NCI-H1105 (cell line): ENCODE measurements at regions not wholly inside any gene's neighbourhood (a gene's known extent, or its start where the extent isn't known, plus 50 kb on each side); places are given as distances from the start of the nearest gene placed in this dataset.

ENCODE experiments used
- DNase-seq: peaks from one replicate; lab custom pipeline; 2025; lab: John Stamatoyannopoulos, UW

DNA sequence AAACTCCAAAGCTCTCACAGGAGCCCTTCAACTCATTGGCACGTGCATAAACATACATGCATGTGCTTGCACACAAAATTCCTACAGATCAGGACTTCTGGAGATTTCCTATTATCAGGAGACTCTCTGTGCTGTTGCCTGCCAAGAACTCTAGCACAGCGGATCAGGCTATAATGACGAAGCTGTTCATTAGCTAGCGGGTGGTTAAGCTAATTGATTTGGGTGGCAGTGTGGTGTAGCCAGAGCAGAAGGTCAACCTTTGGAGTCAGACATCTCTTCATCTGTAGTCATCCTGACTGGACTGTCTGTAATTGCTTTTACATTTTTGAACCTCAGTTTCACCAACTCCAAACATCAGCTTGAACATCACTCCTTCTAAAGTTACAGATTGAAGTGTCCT lies 69.0 kb downstream of the KIF2B start:
- DNase-seq = no peak

DNA sequence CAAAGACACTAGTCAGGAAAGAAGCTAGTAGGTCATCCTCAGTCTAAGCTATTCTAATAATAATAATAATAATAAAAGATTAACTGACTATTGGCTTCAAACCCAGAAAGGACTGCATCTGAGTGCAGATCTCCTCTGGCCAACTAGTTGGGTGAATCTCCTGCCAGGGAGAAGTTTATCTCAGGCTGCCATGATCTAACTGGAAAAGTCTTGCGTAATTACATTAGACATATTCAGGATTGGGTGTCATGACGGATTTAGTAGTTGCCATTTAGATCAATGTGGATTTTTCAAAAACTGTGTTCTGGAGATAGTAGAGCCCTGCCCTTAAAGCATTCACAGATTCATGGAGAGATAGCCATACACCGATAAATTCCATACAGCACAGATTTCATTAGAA lies 69.5 kb downstream of the KIF2B start:
- DNase-seq = no peak

DNA sequence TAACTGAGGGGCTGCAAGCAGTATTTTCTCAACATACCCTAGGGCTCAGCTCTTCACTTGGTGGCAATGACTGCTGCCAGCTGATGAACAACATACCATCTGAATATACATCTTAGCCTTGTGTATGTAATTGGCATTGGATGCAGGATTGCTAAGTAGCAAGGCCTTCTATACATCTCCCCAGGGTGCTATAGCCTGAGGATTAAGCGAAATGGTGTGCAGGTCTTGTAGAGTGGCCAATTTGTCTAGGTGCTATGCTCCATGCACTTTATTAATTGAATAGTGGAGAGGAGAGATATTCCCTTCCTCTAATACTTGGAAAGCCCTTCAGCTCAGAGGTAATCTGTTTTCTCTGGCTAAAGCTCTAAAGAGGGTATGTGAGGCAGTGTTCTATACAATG lies 71.9 kb downstream of the KIF2B start:
- DNase-seq = no peak

DNA sequence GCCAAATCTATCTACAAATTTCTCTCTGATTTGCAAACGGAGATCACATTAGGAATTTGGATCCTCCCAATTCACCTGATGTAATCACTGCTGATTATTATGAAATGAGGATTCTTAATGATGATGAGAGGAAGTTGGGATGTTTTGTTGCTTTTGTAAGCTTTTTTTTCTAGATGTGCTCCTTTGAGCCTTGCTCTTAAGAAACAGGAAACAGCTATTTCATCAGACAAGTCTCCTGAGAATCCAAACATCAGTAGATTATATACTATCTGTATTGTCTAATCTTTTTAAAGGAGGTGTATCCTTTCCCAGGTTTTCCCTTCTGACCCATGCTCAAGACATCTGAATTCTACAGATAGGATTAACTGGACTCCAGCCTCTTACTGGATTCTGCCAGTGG lies 73.3 kb downstream of the KIF2B start:
- no peak for DNase-seq

DNA sequence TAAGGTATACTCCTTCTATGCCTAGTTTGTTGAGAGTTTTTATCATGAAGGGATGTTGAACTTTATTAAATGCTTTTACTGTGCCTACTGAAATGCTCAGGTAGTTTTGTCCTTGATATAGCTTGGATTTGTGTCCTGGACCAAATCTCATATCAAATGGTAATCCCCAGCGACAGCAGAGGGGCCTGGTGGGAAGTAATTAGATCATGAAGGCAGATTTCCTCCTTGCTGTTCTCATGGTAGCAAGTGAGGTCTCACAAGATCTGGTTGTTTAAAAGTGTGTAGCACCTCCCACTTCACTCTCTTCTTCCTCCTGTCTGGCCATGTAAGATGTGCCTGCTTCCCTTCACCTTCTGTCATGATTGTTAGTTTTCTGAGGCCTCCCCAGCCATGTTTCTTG lies 78.2 kb downstream of the KIF2B start:
- no peak for DNase-seq

DNA sequence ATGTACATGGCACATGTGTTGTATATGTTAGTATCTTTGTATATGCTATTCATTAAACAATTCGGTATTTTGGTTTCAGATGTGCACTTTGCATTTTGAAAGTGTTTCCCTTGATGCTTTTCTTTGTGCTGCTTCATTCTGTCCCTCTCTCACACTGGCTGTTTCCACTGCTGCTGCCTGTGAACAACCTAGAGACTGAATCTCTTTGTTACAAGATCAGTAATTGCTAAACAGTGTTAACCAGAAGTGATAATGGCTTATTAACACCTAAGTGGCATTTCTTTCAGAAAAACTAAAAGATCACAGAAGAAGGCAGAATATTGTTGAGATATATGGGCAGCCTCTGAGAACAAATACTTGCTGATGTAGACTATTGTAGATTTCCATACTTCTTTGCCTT lies 84.7 kb downstream of the KIF2B start:
- DNase-seq = no peak

DNA sequence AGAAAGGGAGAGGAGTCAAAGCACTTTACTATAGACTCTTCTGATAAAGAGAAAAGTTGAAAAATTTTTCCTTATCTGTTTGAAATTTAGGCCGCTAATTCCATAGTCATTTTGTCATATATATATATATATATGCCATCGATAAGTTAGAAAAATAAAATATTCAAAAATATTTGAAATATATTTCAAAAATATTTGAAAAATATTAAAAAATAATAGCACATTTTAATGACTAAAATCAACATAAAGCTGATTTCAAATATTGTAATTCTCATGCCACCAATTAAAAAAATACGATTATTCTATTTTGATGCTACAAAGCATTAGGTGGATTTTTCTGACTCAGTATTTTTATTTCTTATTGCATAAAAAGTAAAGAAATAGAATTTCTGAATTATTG lies 87.1 kb downstream of the KIF2B start:
- DNase-seq = no peak

DNA sequence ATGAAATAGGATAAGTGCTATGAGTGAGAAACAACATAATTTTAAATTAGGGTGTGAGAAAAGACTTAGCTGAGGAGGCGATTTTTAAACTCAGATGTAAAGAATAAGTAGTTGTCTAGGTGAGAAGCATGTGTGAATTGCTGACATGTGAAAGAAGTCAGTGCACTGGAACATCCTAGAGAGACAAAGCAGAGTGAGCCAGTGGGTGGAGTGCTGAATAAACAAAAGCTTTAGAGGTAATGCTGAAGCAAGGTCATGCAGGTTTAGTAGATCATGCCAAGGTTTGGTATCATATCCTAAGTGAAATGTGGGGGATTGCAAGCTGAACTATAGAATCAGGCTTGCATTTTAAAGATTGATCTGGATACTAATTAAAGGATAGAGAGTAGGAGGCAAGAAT lies 89.4 kb downstream of the KIF2B start:
- DNase-seq = no peak

DNA sequence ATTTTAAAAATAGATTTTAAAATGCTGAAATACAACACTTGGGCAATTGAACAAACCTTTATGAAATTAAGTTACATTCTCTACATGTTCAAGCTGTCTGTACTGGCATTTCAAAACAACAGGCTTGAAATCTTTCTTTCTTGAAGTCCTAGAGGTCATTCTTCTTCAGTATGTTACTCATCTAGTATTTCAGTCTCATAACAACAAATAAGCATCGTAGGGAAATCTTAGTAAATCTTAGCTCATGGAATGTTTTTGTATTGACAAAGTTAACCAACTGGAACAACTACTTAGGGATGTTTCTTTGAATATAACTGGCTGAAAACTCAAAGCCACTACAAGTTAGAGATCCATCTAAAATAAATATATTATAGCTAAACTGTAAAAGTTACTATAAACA lies 96.6 kb downstream of the KIF2B start:
- no peak for DNase-seq

DNA sequence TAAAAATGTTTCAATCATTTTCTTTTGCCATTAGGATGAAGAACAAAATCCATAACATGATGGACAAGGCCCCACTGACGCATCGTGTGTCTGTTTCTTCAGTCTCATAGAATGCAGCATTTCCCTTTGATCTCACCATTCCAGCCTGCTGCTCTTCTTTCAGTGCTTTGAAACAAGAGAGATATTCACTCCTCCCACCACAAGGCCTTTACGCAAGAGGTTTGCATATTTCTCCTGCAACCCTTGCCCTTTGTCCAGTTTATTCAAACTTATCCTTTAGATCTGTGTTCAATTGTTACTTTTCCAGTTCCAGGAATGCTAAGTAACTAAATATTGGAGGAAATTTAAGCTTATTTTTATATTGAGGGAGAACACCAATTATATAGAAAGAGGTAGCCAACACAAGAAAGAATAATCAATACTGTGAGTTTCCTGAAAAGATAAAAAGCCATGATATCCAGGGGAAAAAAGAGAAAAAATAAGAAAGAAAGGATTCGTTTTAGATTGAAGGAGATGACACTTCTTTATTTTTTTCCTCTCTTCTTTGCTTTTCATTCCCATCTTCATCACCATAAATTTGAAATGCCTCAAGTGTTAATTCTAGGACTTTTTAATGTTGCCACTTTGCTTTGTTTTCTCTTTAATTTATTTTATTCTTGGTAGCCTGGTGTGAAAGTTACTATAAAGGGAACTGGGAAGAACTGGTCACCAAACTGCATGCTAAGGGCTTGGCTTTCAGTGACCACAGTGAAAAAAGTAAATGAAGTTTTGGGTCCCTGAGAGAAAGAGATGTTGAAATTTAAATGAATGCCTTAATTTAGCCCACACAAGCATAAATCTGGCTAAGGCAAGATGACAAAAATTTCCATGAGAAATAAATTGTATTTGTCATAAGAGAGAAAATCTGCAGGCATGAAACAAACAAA lies 102.1 kb downstream of the KIF2B start:
- DNase-seq = no peak

DNA sequence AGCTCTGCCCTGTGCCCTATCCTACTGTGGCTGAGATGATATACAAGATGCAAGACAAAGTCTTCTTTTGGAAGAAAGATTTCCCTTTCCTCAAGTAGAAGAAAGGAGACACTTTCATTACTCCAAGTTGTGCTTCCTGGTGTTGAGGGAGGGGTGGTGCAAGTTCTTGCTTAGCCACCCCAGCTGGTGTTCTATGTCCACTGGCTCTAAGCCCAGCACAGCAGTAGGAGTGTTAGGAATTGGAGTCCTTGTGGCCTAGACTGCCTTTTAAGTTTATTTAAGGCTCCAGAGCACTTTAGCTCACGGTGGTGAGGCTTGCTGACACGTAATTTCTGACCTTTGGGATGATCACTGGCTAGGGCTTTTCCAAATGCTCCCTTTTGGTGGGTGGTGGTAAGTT lies 109.7 kb downstream of the KIF2B start:
- no peak for DNase-seq

DNA sequence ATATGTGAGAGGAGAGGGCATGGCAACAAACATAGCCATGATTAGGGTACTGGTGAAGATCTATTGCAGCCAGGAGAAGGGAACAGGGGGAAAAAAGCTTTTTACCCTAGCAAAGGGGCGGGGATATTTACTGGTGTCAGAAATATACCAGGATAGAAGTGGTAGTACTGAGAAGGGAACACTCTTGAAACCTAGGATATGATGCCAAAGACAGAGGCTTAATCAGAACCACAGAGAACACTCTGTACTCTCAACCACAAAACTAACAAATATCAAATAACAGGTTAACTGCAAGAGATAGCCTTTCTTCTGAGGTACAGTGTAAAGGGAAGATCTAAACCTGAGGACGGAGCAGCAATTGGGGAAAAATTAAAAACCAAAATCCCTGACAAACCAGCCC lies 112.2 kb downstream of the KIF2B start:
- DNase-seq = no peak

DNA sequence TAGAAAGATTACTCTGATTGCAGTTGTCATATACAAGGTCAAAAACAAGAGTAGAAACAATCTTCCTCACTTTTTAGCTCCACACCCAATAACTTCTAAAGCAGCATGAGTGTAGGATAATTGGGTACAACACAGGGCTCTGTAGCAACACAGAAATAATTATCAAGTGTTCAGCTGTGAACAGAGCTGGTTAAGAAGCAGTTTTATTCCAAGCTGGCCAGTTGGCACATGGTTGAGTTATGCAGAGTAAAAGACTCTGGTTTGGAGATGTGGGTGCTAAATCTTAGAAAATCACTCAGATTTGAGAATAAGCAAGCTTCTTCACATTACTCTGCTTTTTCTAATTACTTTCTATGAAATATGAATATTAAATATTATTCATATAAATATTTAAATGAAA lies 118.5 kb downstream of the KIF2B start:
- DNase-seq = no peak

DNA sequence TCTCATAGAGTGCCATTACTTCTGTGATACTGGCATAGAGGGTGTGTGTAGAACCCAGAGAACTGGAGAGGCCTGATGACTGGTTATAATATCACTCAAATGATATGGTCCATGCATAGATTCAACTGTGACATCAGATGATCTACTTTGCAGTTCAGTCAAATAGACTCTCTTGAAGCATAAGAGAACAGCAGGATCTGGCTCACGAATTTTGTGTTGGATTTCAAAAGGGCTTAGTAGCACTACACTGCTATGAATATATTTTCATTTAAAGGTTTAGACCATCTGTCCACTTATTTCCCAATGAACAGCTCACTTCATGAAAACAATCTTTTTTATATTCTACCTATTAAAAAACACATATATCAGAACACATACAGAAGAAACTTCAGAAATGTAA lies 119.7 kb downstream of the KIF2B start:
- DNase-seq = no peak

DNA sequence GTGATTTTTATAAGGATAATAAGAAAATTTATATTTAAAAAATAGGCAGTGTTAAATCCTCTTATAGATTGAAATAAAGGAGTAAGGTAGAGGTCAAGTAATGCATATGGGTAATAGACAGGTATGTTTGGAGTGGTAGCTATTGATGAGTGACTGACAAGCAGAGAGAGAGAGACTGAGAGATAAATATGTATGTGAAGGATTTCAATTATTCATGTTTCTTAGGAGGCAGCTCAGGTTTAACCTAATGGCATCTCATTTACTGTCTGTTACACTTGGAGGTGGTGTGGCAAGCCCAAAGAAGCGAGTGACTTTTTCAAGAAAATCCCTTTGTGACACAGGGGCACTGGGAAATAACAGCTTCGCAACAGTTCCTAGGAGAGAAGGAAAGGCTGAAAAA lies 120.2 kb downstream of the KIF2B start:
- DNase-seq = no peak

DNA sequence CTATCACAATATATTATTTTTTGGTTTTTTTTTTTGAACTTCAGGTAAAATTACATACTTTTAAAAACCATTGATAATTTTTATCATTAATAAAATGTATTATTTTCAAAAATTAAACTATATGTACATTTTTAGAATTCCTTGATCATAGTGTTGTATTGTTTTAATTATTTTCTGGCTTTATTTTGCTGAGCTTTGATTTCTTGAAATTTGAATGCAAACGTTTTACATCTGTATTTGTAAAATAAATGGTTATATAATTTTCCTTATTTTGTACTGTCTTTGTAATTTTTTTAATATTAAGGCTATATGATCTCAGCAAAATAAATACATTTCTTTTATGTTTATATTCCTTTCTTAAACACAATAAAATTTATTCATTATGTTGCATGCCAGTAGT lies 125.6 kb downstream of the KIF2B start:
- no peak for DNase-seq

DNA sequence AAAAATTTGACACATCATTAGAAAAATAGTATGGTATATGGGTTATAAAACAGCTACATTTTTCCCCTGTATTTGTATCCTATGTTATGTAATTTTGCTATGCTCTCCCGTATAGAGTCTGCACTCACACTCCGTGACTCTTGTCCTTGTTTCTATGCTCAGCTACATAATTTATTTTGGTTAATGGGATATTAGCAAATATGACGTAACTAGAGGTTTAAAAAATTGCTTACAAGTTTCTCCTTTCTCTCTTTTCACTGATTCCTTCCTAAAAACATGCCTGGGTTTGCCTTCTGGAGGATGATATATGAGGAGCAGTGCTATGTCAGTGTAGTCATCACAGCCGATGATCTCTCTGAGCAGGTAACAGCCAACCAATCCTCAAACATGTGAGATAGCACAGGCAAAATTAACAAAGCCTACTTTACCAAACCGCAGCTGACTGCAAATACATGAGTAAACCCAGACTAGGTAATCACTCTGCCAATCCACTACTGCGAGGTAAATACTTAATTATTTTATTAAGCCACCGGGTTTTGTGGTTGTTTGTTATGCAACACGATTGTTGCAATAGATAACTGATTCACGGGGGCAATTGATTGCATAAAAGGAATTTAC lies 126.9 kb downstream of the KIF2B start:
- no peak for DNase-seq

DNA sequence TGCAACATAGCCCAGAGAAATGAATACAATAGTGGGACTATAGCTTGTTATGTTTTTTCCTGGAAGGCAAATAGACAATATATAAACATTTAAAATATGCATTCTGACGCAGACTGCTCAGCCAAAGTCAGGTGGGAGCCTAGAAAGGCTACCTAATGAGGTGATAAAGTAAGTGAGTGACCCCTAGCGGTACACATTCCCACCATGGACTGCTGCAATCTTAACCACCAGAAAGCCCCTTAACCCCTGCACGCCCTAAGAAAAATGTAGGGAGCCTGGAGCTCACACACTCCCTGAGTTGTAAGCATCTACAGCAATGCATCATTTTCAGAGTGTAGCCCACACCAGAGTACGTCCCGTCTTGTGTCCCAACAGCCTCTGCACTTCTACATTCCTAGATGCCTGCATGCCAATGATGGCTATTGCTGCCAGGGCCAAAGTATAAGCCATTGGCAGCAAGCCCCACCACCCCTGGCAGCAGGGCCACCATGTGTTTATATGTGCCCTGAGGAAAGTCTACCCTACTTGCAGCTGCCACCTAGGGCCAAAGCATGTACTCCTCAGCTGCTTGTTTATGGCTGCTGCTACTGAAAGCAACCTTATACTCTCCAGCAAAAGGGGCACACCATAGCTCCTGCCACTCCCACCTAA lies 127.6 kb downstream of the KIF2B start:
- DNase-seq = no peak

DNA sequence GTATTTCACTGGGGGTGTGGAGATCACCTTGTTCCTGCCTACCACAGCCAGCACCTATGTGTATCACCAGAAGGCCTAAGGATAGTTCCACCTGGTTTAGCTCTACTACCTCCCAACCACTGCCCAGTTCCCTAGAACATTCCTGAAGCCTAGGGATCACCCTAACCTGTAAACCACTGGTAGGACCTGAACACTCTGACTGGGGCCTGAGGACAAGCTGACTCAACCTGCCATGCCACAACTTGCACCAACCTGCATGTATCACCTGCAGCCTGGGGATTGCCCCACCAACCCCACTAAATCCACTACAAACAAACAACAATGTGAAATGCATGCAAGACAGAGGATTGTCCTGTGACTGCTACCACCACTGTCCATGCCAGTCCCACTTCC lies 128.1 kb downstream of the KIF2B start:
- DNase-seq = no peak

DNA sequence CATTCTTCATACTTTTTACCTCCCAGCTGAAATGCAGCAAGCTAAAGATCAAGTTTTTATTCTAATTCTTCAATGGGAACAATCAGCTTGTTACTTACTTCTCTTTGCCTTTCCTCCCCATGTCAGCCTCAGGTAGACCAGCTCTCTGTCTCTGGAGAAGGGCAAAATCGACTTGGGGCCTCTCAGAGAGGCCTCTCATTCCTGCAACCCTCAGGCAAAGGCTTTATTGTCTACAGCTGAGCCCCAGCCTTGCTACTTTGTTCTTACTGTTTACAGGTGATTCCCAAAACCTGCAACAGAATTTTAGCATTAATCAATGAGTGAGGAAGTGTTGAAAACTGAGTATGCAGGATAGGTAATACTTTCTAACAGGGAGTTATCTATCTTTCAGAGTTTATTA lies 148.6 kb downstream of the KIF2B start:
- DNase-seq = no peak

DNA sequence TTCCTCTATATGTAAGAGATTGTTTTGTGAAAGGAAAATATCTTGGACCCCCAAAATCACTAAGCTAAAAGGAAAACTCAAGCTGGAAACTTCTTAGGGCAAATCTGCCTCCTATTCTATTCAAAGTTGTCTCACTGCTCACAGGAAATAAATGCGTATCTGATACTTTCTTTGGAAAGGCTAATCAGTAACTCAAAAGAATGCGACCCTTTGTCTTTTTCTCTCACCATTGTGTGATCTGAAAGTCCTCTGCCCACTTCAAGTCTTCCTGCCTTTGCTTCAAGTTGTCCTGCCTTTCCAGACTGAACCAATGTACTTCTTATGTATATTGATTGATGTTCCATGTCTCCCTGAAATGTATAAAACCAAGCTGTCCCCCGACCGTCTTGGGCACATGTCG lies 157.3 kb downstream of the KIF2B start:
- DNase-seq = no peak

DNA sequence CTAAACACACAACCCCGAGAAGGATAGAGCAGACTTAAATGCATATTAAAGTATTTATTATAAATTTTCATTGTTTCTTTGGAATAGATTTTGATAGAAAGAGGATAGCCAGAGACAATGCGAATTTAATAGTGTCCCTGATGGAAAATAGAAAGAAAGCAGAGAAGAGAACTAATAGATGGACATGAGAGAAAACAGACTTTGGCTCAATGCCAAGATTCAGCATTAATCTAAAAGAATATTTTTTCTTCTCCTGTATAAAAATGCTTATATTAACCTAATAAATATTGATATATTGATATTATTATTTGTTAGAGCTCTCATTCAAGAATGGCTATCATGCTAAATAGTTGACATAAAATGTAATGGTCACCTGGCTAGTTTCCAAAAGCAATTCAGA lies 173.4 kb downstream of the KIF2B start:
- DNase-seq = no peak

DNA sequence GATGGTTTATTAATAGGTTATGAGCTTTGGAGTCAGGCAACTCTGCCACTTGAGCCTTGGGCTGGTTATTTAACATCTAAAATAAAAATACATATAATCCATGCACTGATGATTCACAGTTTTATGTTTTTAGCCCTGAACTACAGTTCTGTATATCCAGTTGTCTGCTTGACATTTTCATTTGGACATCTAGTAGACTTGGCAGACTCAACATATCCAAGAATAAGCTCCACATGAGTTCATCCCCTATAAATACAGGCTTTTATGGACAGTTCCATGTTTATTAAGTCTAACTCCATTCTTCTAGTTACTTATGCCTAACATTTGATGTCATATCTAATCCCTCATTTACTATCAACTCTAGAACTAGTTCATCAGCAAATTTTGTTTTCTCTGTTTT lies 174.2 kb downstream of the KIF2B start:
- no peak for DNase-seq
